WERI-Rb-1 (cell line): ENCODE measurements at regions not wholly inside any gene's neighbourhood (a gene's known extent, or its start where the extent isn't known, plus 50 kb on each side); places are given as distances from the start of the nearest gene placed in this dataset.

ENCODE experiments used
- DNase-seq: peaks from one replicate; pipeline ENCODE4 v3.0.0-alpha.2; 2020
- H3K27ac ChIP-seq: fragments of 250-450 bp; sonication (Bioruptor Pico); 2 replicates; pipeline ENCODE4 v1.5.1; 2020; ENCODE audit warnings: mild to moderate bottlenecking, moderate library complexity
- H3K27me3 ChIP-seq: fragments of 250-450 bp; sonication (Bioruptor Pico); 2 replicates; pipeline ENCODE4 v1.5.1; 2021; ENCODE audit warnings: mild to moderate bottlenecking, low read depth, moderate library complexity; ENCODE audit not compliant: insufficient read depth, severe bottlenecking
- H3K36me3 ChIP-seq: fragments of 250-450 bp; sonication (Bioruptor Pico); 2 replicates; pipeline ENCODE4 v1.5.1; 2020; ENCODE audit warnings: mild to moderate bottlenecking, moderate library complexity
- H3K4me3 ChIP-seq: 2 replicates; pipeline ENCODE4 v1.5.1; 2011; ENCODE audit warnings: low read depth, mild to moderate bottlenecking, control low read depth, low read length
- H3K9me3 ChIP-seq: fragments of 250-450 bp; sonication (Bioruptor Pico); 2 replicates; pipeline ENCODE4 v1.5.1; 2021; ENCODE audit warnings: mild to moderate bottlenecking, moderate library complexity; ENCODE audit not compliant: severe bottlenecking
- TF ChIP-seq, protein P1 (sequence below): IDR thresholded peaks from 2 replicates; pipeline ENCODE4 v1.5.1; 2011; ENCODE audit warnings: low read depth, mild to moderate bottlenecking, control low read depth, inconsistent platforms, low read length

DNA sequence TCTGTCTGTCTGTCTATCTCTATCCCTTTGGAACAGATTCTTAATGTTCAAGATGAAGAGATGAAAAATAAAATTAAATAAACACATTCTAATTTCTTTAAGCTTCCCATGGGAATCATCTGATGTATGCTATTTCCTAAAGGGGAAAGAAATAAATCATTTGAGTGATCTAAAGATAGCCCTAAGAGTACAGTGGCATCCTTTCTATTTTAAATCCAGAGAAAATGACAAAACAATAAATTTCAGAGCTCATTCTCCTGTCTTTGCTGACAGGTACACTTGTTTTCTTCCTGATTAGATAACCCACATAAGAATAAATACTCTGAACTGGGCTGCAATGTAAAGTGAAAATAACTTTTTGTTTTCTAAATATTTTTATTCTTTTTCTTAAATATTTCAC, 550.4 kb downstream of the JRKL start:
- DNase-seq = no peak
- TF ChIP-seq, protein P1, sequence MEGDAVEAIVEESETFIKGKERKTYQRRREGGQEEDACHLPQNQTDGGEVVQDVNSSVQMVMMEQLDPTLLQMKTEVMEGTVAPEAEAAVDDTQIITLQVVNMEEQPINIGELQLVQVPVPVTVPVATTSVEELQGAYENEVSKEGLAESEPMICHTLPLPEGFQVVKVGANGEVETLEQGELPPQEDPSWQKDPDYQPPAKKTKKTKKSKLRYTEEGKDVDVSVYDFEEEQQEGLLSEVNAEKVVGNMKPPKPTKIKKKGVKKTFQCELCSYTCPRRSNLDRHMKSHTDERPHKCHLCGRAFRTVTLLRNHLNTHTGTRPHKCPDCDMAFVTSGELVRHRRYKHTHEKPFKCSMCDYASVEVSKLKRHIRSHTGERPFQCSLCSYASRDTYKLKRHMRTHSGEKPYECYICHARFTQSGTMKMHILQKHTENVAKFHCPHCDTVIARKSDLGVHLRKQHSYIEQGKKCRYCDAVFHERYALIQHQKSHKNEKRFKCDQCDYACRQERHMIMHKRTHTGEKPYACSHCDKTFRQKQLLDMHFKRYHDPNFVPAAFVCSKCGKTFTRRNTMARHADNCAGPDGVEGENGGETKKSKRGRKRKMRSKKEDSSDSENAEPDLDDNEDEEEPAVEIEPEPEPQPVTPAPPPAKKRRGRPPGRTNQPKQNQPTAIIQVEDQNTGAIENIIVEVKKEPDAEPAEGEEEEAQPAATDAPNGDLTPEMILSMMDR = no peak
- Histone ChIP-seq H3K36me3 (no peaks in the 10 kb centered on the region), H3K27ac (no peak overlapping the region), H3K27me3 (no peaks in the 10 kb centered on the region), H3K9me3 (no peaks in the 10 kb centered on the region), H3K4me3 (no peak overlapping the region)

DNA sequence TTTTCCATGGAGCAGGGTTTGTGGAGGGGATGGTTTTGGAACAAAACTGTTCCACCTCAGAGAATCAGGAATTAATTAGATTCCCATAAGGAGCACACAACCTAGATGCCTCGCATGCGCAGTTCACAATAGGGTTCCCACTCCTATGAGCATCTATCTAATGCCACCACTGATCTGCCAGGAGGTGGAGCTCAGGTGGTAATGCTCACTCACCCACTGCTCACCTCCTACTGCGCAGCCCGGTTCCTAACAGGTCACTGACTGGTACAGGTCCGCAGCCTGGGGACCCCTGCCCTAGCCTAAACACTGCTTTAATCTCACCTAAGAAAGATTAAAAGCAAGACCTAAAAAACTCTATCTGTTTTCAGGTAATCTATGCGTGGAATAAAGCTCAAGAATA, 553.0 kb downstream of the JRKL start:
- Histone ChIP-seq H3K9me3 (no peaks in the 10 kb centered on the region), H3K36me3 (no peaks in the 10 kb centered on the region), H3K27me3 (no peaks in the 10 kb centered on the region), H3K4me3 (no peak overlapping the region), H3K27ac (no peak overlapping the region)
- TF ChIP-seq, protein P1 = no peak
- DNase-seq = no peak

DNA sequence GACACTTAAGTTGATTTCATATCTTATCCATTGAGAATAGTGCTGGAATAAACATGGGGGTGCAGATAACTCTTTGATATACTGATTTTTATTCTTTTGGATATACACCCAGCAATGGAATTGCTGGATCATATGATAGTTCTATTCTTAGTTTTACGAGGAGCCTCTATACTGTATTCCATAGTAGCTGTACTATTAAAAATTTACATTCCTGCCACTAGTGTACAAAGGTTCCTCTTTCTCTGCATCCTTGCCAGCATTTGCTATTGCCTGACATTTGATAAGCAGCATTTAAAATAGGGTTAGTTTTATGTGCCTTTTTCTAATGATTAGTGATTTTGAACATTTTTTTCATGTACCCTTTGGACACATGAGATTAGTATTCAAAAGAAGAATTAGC, 554.2 kb downstream of the JRKL start:
- Histone ChIP-seq H3K27ac (no peak overlapping the region), H3K36me3 (no peaks in the 10 kb centered on the region), H3K9me3 (no peaks in the 10 kb centered on the region), H3K27me3 (no peaks in the 10 kb centered on the region), H3K4me3 (no peak overlapping the region)
- TF ChIP-seq, protein P1 = no peak
- DNase-seq = no peak

DNA sequence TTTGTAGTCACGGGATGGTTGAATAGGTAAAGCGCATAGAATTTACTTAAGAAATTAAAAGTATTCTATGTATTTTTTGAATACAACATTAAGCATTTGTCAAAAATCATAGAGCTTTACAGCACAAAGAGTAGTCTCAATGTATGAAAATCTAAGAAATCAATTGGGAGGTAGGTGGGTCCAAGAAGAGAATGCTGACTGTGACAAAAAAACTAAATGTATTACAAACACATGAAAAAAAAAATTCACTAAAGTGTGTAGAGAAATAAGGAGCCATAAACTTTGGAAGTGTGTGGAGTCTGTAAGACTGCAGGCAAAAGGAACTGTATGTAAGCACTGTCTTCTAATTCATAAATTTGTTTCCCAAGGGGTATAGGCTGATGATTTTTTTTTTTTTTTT, 558.3 kb downstream of the JRKL start:
- H3K27me3 ChIP-seq = no peaks in the 10 kb centered on the region
- TF ChIP-seq, protein P1 = no peak
- H3K4me3 ChIP-seq = no peak overlapping the region
- DNase-seq = no peak
- no peaks in the 10 kb centered on the region for H3K9me3 ChIP-seq
- no peaks in the 10 kb centered on the region for H3K36me3 ChIP-seq
- no peak overlapping the region for H3K27ac ChIP-seq

DNA sequence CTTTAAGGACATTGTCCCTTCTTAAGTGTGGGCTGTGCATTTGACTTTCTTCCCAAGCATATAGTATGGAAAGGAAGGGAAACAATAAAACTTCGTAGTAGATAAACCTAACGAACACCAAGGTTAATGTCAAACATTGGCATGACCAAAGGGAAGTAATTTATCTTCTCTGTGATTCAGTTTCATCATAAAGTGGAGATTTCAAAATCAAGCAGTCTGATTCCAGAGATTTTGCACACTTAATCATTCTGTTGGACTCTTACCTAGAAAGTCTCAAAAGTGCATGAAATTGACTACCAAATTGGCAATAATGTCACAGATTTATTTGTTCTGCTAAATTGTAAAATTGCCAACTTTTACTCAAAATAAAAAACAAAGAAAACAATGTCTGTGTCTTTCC, 559.7 kb downstream of the JRKL start:
- Histone ChIP-seq H3K9me3 (no peaks in the 10 kb centered on the region), H3K27ac (no peak overlapping the region), H3K27me3 (no peaks in the 10 kb centered on the region), H3K36me3 (no peaks in the 10 kb centered on the region), H3K4me3 (no peak overlapping the region)
- no peak for DNase-seq
- TF ChIP-seq, protein P1 = no peak

DNA sequence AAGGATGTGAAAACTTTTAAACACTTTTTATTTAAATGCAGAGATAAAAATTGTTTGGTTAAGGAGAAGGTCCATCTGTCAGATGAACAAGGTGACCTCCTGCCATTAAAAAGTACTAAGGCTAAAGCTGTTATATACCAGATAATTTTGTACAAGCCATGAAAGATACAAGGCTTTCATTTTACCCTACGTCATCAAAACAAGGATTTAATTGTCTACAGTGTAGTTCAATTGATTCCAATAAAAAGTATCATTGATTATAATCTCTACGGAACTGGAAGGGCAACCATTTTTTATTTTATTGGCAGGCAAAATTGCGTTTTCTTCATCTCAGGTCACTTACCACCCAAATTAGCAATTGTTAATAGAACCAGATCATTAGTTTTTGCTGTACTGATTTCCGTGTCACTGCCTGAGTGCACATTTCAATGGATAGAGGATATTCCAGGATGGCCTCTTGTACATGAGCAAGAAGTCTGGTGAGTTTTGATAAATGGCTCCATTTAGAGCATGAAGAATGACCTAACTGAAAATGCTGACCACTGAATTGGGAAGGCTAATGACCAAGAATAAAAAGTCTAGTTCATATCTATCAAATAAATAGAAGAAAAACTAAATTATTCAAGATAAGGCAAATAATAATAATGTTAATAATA, 564.9 kb downstream of the JRKL start:
- DNase-seq = no peak
- Histone ChIP-seq H3K27ac (no peak overlapping the region), H3K9me3 (no peaks in the 10 kb centered on the region), H3K27me3 (no peaks in the 10 kb centered on the region), H3K36me3 (no peaks in the 10 kb centered on the region), H3K4me3 (no peak overlapping the region)
- TF ChIP-seq, protein P1 = no peak
